H9 (cell line): ENCODE measurements at regions not wholly inside any gene's neighbourhood (a gene's known extent, or its start where the extent isn't known, plus 50 kb on each side); places are given as distances from the start of the nearest gene placed in this dataset.

Experiments used
- DNase-seq: peaks from one replicate; pipeline ENCODE4 v3.0.0-alpha.2; 2017
- H2AFZ ChIP-seq: one replicate; pipeline ENCODE4 v1.6.1; 2013; ENCODE audit warnings: mild to moderate bottlenecking, low read length, control low read depth, moderate library complexity
- H2AK5ac ChIP-seq: 2 replicates; pipeline ENCODE4 v1.6.1; 2013; ENCODE audit warnings: low read length, control low read depth, mixed read lengths; ENCODE audit not compliant: insufficient read length
- H2BK120ac ChIP-seq: one replicate; pipeline ENCODE4 v1.6.1; 2013; ENCODE audit warnings: low read depth, mild to moderate bottlenecking, low read length, control low read depth, inconsistent platforms; ENCODE audit not compliant: poor library complexity, severe bottlenecking
- H2BK12ac ChIP-seq: 2 replicates; pipeline ENCODE4 v1.6.1; 2013; ENCODE audit warnings: low read length, control low read depth, mixed read lengths, low read depth; ENCODE audit not compliant: insufficient read length
- H2BK15ac ChIP-seq: 2 replicates; pipeline ENCODE4 v1.6.1; 2013; ENCODE audit warnings: low read depth, low read length, control low read depth
- H2BK20ac ChIP-seq: one replicate; pipeline ENCODE4 v1.6.1; 2013; ENCODE audit warnings: low read depth, mild to moderate bottlenecking, low read length, control low read depth, inconsistent platforms; ENCODE audit not compliant: poor library complexity, severe bottlenecking
- H2BK5ac ChIP-seq: 2 replicates; pipeline ENCODE4 v1.6.1; 2013; ENCODE audit warnings: low read length, control low read depth, mixed read lengths; ENCODE audit not compliant: insufficient read length
- H3K14ac ChIP-seq: 2 replicates; pipeline ENCODE4 v1.6.1; 2013; ENCODE audit warnings: low read length, control low read depth; ENCODE audit not compliant: insufficient read depth
- H3K18ac ChIP-seq: 2 replicates; pipeline ENCODE4 v1.6.1; 2013; ENCODE audit warnings: low read depth, mild to moderate bottlenecking, mixed read lengths, low read length, control low read depth; ENCODE audit not compliant: insufficient read length
- H3K23ac ChIP-seq: 2 replicates; pipeline ENCODE4 v1.6.1; 2013; ENCODE audit warnings: low read length, control low read depth, mixed read lengths, low read depth; ENCODE audit not compliant: insufficient read length
- H3K23me2 ChIP-seq: 2 replicates; pipeline ENCODE4 v1.6.1; 2013; ENCODE audit warnings: low read depth, mild to moderate bottlenecking, mixed read lengths, low read length, control low read depth; ENCODE audit not compliant: insufficient read length, poor library complexity, severe bottlenecking
- H3K27ac ChIP-seq: 2 replicates; pipeline ENCODE4 v1.5.1; 2013; ENCODE audit warnings: low read length, control low read depth, mixed read lengths, low read depth; ENCODE audit not compliant: insufficient read length
- H3K27me3 ChIP-seq: 2 replicates; pipeline ENCODE4 v1.6.1; 2013; ENCODE audit warnings: low read length, control low read depth, inconsistent platforms; ENCODE audit not compliant: insufficient read depth
- H3K4ac ChIP-seq: 2 replicates; pipeline ENCODE4 v1.6.1; 2013; ENCODE audit warnings: low read depth, mild to moderate bottlenecking, control low read depth, inconsistent platforms, low read length, moderate library complexity
- H3K4me1 ChIP-seq: 2 replicates; pipeline ENCODE4 v1.6.1; 2013; ENCODE audit warnings: low read length, control low read depth, inconsistent platforms; ENCODE audit not compliant: insufficient read depth
- H3K4me2 ChIP-seq: 2 replicates; pipeline ENCODE4 v1.6.1; 2013; ENCODE audit warnings: low read length, control low read depth, mixed read lengths; ENCODE audit not compliant: insufficient read length, insufficient read depth
- H3K56ac ChIP-seq: 2 replicates; pipeline ENCODE4 v1.6.1; 2013; ENCODE audit warnings: low read depth, mild to moderate bottlenecking, mixed read lengths, low read length, control low read depth; ENCODE audit not compliant: insufficient read length
- H3K79me1 ChIP-seq: 2 replicates; pipeline ENCODE4 v1.6.1; 2013; ENCODE audit warnings: low read depth, mild to moderate bottlenecking, moderate library complexity, low read length, control low read depth, inconsistent platforms; ENCODE audit not compliant: insufficient read depth, poor library complexity, severe bottlenecking
- H3K79me2 ChIP-seq: 2 replicates; pipeline ENCODE4 v1.6.1; 2013; ENCODE audit warnings: low read length, control low read depth, inconsistent platforms; ENCODE audit not compliant: insufficient read depth
- H3K9ac ChIP-seq: 2 replicates; pipeline ENCODE4 v1.6.1; 2013; ENCODE audit warnings: low read length, control low read depth, mixed read lengths; ENCODE audit not compliant: insufficient read length; ENCODE audit errors: extremely low read depth
- H3K9me3 ChIP-seq: one replicate; pipeline ENCODE4 v1.6.1; 2013; ENCODE audit warnings: low read depth, low read length, inconsistent platforms; ENCODE audit not compliant: control insufficient read depth
- H3T11ph ChIP-seq: one replicate; pipeline ENCODE4 v1.6.1; 2013; ENCODE audit warnings: mild to moderate bottlenecking, low read length, control low read depth, inconsistent platforms
- H4K20me1 ChIP-seq: one replicate; pipeline ENCODE4 v1.6.1; 2013; ENCODE audit not compliant: control insufficient read depth, insufficient read length, insufficient read depth
- H4K5ac ChIP-seq: 2 replicates; pipeline ENCODE4 v1.6.1; 2013; ENCODE audit warnings: low read depth, mild to moderate bottlenecking, mixed read lengths, low read length, control low read depth; ENCODE audit not compliant: insufficient read length
- H4K8ac ChIP-seq: replicated peaks from 2 replicates; pipeline ENCODE4 v1.6.1; 2013; ENCODE audit warnings: low read length, control low read depth, mixed read lengths, low read depth; ENCODE audit not compliant: insufficient read length
- H4K91ac ChIP-seq: 2 replicates; pipeline ENCODE4 v1.6.1; 2013; ENCODE audit warnings: low read depth, mild to moderate bottlenecking, moderate library complexity, mixed read lengths, low read length, control low read depth; ENCODE audit not compliant: insufficient read length
- H3K27ac Mint-ChIP-seq, 3 experiments: 2 replicates in 2 of 3; 3 replicates in 1 of 3; pipeline ENCODE4 v1.8.0; 2020 to 2021; ENCODE audit warnings: mixed read lengths in 3 of 3, mild to moderate bottlenecking in 1 of 3, moderate library complexity in 1 of 3
- H3K27me3 Mint-ChIP-seq: 2 replicates; pipeline ENCODE4 v1.8.0; 2021; ENCODE audit warnings: low read depth, mild to moderate bottlenecking, moderate library complexity, mixed read lengths
- H3K36me3 Mint-ChIP-seq, 3 experiments: 2 replicates in 2 of 3; 3 replicates in 1 of 3; pipeline ENCODE4 v1.8.0; 2020 to 2021; ENCODE audit warnings: low read depth in 3 of 3, mixed read lengths in 3 of 3; ENCODE audit not compliant: insufficient read depth in 1 of 3
- H3K4me1 Mint-ChIP-seq, 2 experiments: 2 replicates each; pipeline ENCODE4 v1.8.0; 2020; ENCODE audit warnings: mixed read lengths in 2 of 2
- H3K4me3 Mint-ChIP-seq, 2 experiments: 2 replicates in 1 of 2; 3 replicates in 1 of 2; pipeline ENCODE4 v1.8.0; 2020 to 2021; ENCODE audit warnings: mild to moderate bottlenecking in 2 of 2, mixed read lengths in 2 of 2, moderate library complexity in 1 of 2
- H3K9me3 Mint-ChIP-seq, 2 experiments: 2 replicates in 1 of 2; 3 replicates in 1 of 2; pipeline ENCODE4 v1.8.0; 2020; ENCODE audit warnings: mild to moderate bottlenecking in 2 of 2, mixed read lengths in 2 of 2, moderate library complexity in 1 of 2
- CTCF ChIP-seq: fragments of 200-600 bp; sonication (generic); conservative IDR thresholded peaks from 3 replicates; pipeline ENCODE4 v1.8.0; 2021; ENCODE audit warnings: antibody characterized with exemption, mild to moderate bottlenecking
- WGBS: extraction: QIAGEN DNeasy Blood & Tissue Kit; methylation state at CpG from one replicate; pipeline ENCODE4 v1.1.7; 2013; ENCODE audit warnings: missing lambda C conversion rate, low lambda C conversion rate, mixed read lengths; ENCODE audit not compliant: insufficient read length; ENCODE audit errors: extremely low coverage; 5-methylcytosine and 5-hydroxymethylcytosine counted together

DNA sequence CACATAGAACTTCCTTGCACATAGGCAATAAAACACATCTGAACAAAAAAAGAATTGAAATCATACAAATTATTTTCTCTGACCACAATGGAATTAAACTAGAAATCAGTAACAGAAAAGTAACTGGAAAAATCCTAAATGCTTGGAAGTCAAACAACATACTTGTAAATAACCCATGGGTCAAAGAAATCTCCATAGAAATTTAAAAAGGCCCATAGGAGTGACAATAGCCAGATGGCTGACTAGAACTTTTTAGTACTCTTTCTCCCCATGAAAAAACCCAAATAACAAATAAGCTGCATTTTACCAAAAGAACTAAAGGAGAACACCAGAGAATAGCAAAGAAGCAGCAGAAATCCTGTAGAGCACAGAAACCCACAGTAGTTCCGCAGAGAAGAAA is 139.2 kb upstream of the COL3A1 start:
- Histone ChIP-seq H3K23me2 (no peaks in the 10 kb centered on the region), H3K79me2 (no peaks in the 10 kb centered on the region), H4K8ac (no peak overlapping the region), H3K18ac (no peak overlapping the region), H3K4me2 (no peak overlapping the region), H2BK15ac (no peak overlapping the region), H3K27me3 (no peaks in the 10 kb centered on the region), H4K20me1 (no peaks in the 10 kb centered on the region), H3K56ac (no peak overlapping the region), H3K27ac (no peak overlapping the region), H2BK20ac (no peak overlapping the region), H3T11ph (no peak overlapping the region), H2BK120ac (no peak overlapping the region), H4K5ac (no peak overlapping the region), H4K91ac (no peak overlapping the region), H3K9me3 (peaks cover 4% of the 10 kb centered on the region), H3K79me1 (no peaks in the 10 kb centered on the region), H3K23ac (no peak overlapping the region), H3K9ac (no peak overlapping the region), H3K14ac (no peak overlapping the region), H2BK12ac (no peak overlapping the region), H3K4me1 (no peaks in the 10 kb centered on the region), H2BK5ac (no peak overlapping the region), H3K4ac (no peak overlapping the region), H2AK5ac (no peak overlapping the region), H2AFZ (no peak overlapping the region)
- WGBS, result no CpG with 5 or more reads among the region's 1 CpG
- peaks cover 15 to 24% of the 10 kb centered on the region in 2 experiments for H3K9me3 Mint-ChIP-seq
- DNase-seq, result no peak
- no peak for TF ChIP-seq CTCF
- no peak overlapping the region for H3K4me3 Mint-ChIP-seq
- H3K27ac Mint-ChIP-seq, result no peak overlapping the region
- peaks cover 7 to 12% (median 11%) of the 10 kb centered on the region in 3 experiments; a peak in 6 of 7 replicates for H3K36me3 Mint-ChIP-seq
- no peaks in the 10 kb centered on the region for H3K27me3 Mint-ChIP-seq
- peaks cover 3 to 8% of the 10 kb centered on the region in 2 experiments; a peak in 3 of 4 replicates for H3K4me1 Mint-ChIP-seq
